KBM-7 (cell line): ENCODE measurements at regions not wholly inside any gene's neighbourhood (a gene's known extent, or its start where the extent isn't known, plus 50 kb on each side); places are given as distances from the start of the nearest gene placed in this dataset.
"Not testable (repeated sequence)": the region's sequence is repeated elsewhere in the genome, so short reads cannot be mapped to it uniquely, and the experiment has no call there.

Experiments used
- DNase-seq: peaks from one replicate; pipeline ENCODE4 v3.0.0-alpha.2; 2015
- in situ Hi-C: fragments of 300-500 bp; cut with MboI; formaldehyde crosslinking; loops from 2 replicates; pipeline ENCODE4 v1.14.3; 2020; ENCODE audit warnings: low sequenced_read_pairs, low pct_unique_long_range_greater_than_20kb, mixed read lengths

GRCh38 chr15:20007338-20007737, 534.3 kb downstream of the GOLGA6L6 start:
- DNase-seq, in situ Hi-C loops: not testable (repeated sequence)

- DNase-seq, in situ Hi-C loops: not testable (repeated sequence)
Measured at GRCh38 chr15:20003471-20003870, 538.1 kb downstream of the GOLGA6L6 start.

GRCh38 chr15:20002560-20002959, 539.0 kb downstream of the GOLGA6L6 start:
- DNase-seq, in situ Hi-C loops: not testable (repeated sequence)

GRCh38 chr15:19996574-19997194, 544.9 kb downstream of the GOLGA6L6 start:
- DNase-seq, in situ Hi-C loops: not testable (repeated sequence)

GRCh38 chr15:19995296-19995695, 546.3 kb downstream of the GOLGA6L6 start:
- in situ Hi-C loops, DNase-seq: not testable (repeated sequence)

- DNase-seq, result no peak
- in situ Hi-C loops, result no loop called here
Measured at GRCh38 chr15:19992428-19992827, 549.2 kb downstream of the GOLGA6L6 start.

GRCh38 chr15:19988094-19988660, 553.4 kb downstream of the GOLGA6L6 start:
- in situ Hi-C loops, result no loop called here
- DNase-seq, result no peak

GRCh38 chr15:19987389-19988048, 554.1 kb downstream of the GOLGA6L6 start:
- DNase-seq, result peak; percentile 35
- in situ Hi-C loops, result no loop called here

- in situ Hi-C loops, result no loop called here
- no peak for DNase-seq
Measured at GRCh38 chr15:19984101-19984500, 557.5 kb downstream of the GOLGA6L6 start.

GRCh38 chr15:19974998-19975397, 566.6 kb downstream of the GOLGA6L6 start:
- in situ Hi-C loops, result no loop called here
- DNase-seq, result no peak

- DNase-seq, result peak; percentile 62
- in situ Hi-C loops, result no loop called here
Measured at GRCh38 chr15:19973718-19974117, 567.9 kb downstream of the GOLGA6L6 start.

- DNase-seq, in situ Hi-C loops: not testable (repeated sequence)
Measured at GRCh38 chr15:19972582-19972981, 569.0 kb downstream of the GOLGA6L6 start.

GRCh38 chr15:19965574-19965973, 576.0 kb downstream of the GOLGA6L6 start:
- DNase-seq, in situ Hi-C loops: not testable (repeated sequence)

GRCh38 chr15:19964480-19964879, 577.1 kb downstream of the GOLGA6L6 start:
- in situ Hi-C loops, DNase-seq: not testable (repeated sequence)

GRCh38 chr15:19956124-19956796, 585.3 kb downstream of the GOLGA6L6 start:
- in situ Hi-C loops, result no loop called here
- DNase-seq, result no peak

- in situ Hi-C loops, result no loop called here
- no peak for DNase-seq
Measured at GRCh38 chr15:19944261-19944888, 597.2 kb downstream of the GOLGA6L6 start.

- in situ Hi-C loops, result no loop called here
- DNase-seq, result no peak
Measured at GRCh38 chr15:19943515-19943914, 598.1 kb downstream of the GOLGA6L6 start.

GRCh38 chr15:19903281-19903680, 638.3 kb downstream of the GOLGA6L6 start:
- in situ Hi-C loops, DNase-seq: not testable (repeated sequence)

GRCh38 chr15:19902388-19902787, 639.2 kb downstream of the GOLGA6L6 start:
- in situ Hi-C loops, DNase-seq: not testable (repeated sequence)
